Gastrocnemius medialis (tissue), 4 donors: ENCODE measurements at regions not wholly inside any gene's neighbourhood (a gene's known extent, or its start where the extent isn't known, plus 50 kb on each side); places are given as distances from the start of the nearest gene placed in this dataset.

Experiments
- CTCF ChIP-seq, 5 experiments: fragments of 450-650 bp in 3 of 5; fragments of 200-600 bp in 2 of 5; sonication (generic) in 2 of 5; IDR thresholded peaks in 4 of 5; conservative IDR thresholded peaks in 1 of 5; 1 replicate in 4 of 5; 2 replicates in 1 of 5; pipeline ENCODE4 v1.5.1; 2016 to 2019; ENCODE audit warnings: antibody characterized with exemption in 5 of 5, mild to moderate bottlenecking in 3 of 5, moderate library complexity in 3 of 5
- POLR2A ChIP-seq, 2 donors: fragments of 450-650 bp; IDR thresholded peaks; one replicate each; pipeline ENCODE4 v1.6.1; 2017; ENCODE audit warnings: antibody characterized with exemption in 2 of 2, mild to moderate bottlenecking in 2 of 2, moderate library complexity in 2 of 2

GRCh38 chr6:115474443-115475041 is 586.1 kb downstream of the FRK start:
- TF ChIP-seq CTCF (IDR thresholded peaks at IDR 0.05 in 4 of 5, conservative IDR thresholded peaks at IDR 0.05 in 1 of 5) (no peak), POLR2A (IDR thresholded peaks at IDR 0.05) (no peak)
